Ishikawa (cell line): ENCODE measurements at regions not wholly inside any gene's neighbourhood (a gene's known extent, or its start where the extent isn't known, plus 50 kb on each side); places are given as distances from the start of the nearest gene placed in this dataset.

Source experiments
- CEBPB ChIP-seq: IDR thresholded peaks from 2 replicates; pipeline ENCODE4 v1.6.1; 2012
- CREB1 ChIP-seq: IDR thresholded peaks from 2 replicates; pipeline ENCODE4 v1.6.1; 2012; ENCODE audit warnings: low read depth
- EGR1 ChIP-seq: IDR thresholded peaks from 2 replicates; pipeline ENCODE4 v1.6.1; 2012
- EP300 ChIP-seq: IDR thresholded peaks from 2 replicates; pipeline ENCODE4 v1.6.1; 2012; ENCODE audit warnings: borderline replicate concordance
- FOXM1 ChIP-seq: IDR thresholded peaks from 2 replicates; pipeline ENCODE4 v1.6.1; 2012; ENCODE audit warnings: low read depth, borderline replicate concordance
- NFIC ChIP-seq: IDR thresholded peaks from 2 replicates; pipeline ENCODE4 v1.6.1; 2012
- RAD21 ChIP-seq: IDR thresholded peaks from 2 replicates; pipeline ENCODE4 v1.6.1; 2012; ENCODE audit warnings: low read depth
- REST ChIP-seq: IDR thresholded peaks from 2 replicates; pipeline ENCODE4 v1.6.1; 2012; ENCODE audit warnings: low read depth, mild to moderate bottlenecking
- TAF1 ChIP-seq: IDR thresholded peaks from 2 replicates; pipeline ENCODE4 v1.6.1; 2012; ENCODE audit warnings: low read depth, mild to moderate bottlenecking
- TCF12 ChIP-seq: IDR thresholded peaks from 2 replicates; pipeline ENCODE4 v1.6.1; 2012; ENCODE audit warnings: low read depth
- TEAD4 ChIP-seq: IDR thresholded peaks from 2 replicates; pipeline ENCODE4 v1.6.1; 2012
- USF1 ChIP-seq: IDR thresholded peaks from 2 replicates; pipeline ENCODE4 v1.6.1; 2012
- YY1 ChIP-seq: IDR thresholded peaks from 2 replicates; pipeline ENCODE4 v1.6.1; 2012; ENCODE audit warnings: low read depth
- ZBTB7A ChIP-seq: IDR thresholded peaks from 2 replicates; pipeline ENCODE4 v1.6.1; 2012; ENCODE audit warnings: low read depth
- TF ChIP-seq, protein P1 (sequence below): IDR thresholded peaks from 2 replicates; pipeline ENCODE4 v1.6.1; 2012

GRCh38 chr5:172575816-172576545, 65.1 kb upstream of the NEURL1B start:
- TF ChIP-seq FOXM1 (no peak), CEBPB (no peak), REST (no peak), EGR1 (no peak), NFIC (no peak), TEAD4 (no peak), ZBTB7A (no peak), RAD21 (no peak), CREB1 (no peak), TCF12 (no peak), EP300 (no peak), YY1 (no peak), USF1 (no peak), TAF1 (no peak)
- TF ChIP-seq, protein P1, sequence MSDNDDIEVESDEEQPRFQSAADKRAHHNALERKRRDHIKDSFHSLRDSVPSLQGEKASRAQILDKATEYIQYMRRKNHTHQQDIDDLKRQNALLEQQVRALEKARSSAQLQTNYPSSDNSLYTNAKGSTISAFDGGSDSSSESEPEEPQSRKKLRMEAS, result no peak

DNA sequence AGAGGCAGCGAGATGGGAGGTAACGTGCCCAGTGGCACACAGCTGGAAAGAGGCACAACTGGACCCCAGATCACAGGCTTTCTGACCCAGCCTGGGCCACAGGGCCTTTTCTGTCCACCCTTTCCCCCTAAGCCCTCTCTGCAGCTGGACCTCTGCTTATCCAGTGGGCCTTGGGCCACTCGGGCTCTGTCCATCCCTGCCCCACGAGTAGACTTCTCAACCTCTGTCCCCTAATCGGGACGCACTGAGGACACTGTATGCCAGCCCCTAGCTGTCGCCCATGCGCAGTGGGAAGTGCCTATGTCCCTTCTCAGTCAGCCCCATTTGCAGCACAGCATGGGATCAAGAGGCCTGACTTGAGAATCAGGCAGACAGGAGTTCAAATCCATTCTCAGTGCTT, 65.6 kb upstream of the NEURL1B start:
- no peak for TF ChIP-seq ZBTB7A
- TF ChIP-seq EP300, result no peak
- TF ChIP-seq REST, result no peak
- TF ChIP-seq USF1, result no peak
- TF ChIP-seq YY1, result no peak
- no peak for TF ChIP-seq NFIC
- no peak for TF ChIP-seq TAF1
- no peak for TF ChIP-seq FOXM1
- no peak for TF ChIP-seq CREB1
- TF ChIP-seq TCF12, result no peak
- no peak for TF ChIP-seq CEBPB
- TF ChIP-seq, protein P1, result no peak
- TF ChIP-seq TEAD4, result no peak
- TF ChIP-seq RAD21, result no peak
- TF ChIP-seq EGR1, result no peak

DNA sequence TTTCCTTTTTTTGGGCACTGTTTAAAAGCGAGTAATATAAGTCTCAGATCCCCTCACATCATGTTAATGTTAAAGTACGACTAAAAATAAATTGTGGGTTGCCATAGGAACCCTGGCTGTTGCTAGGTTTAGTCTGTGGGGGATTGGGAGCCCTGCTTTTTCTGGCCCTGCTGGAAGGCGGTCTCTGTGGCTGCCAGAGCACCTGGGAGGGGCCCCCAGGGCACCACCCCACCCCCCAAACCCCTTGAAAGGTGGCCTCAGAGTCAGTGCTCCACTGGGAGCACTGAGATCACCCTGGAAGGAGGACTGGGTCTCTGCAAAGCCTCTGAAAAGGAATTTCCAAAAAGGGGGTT, 66.2 kb upstream of the NEURL1B start:
- TF ChIP-seq TCF12, result no peak
- no peak for TF ChIP-seq TAF1
- TF ChIP-seq EP300, result no peak
- no peak for TF ChIP-seq REST
- TF ChIP-seq NFIC, result no peak
- no peak for TF ChIP-seq EGR1
- TF ChIP-seq TEAD4, result no peak
- no peak for TF ChIP-seq USF1
